ENCODE measurements at regions not wholly inside any gene's neighbourhood (a gene's known extent, or its start where the extent isn't known, plus 50 kb on each side); places are given as distances from the start of the nearest gene placed in this dataset.
"Not testable (repeated sequence)": the region's sequence is repeated elsewhere in the genome, so short reads cannot be mapped to it uniquely, and the experiment has no call there.

DNA sequence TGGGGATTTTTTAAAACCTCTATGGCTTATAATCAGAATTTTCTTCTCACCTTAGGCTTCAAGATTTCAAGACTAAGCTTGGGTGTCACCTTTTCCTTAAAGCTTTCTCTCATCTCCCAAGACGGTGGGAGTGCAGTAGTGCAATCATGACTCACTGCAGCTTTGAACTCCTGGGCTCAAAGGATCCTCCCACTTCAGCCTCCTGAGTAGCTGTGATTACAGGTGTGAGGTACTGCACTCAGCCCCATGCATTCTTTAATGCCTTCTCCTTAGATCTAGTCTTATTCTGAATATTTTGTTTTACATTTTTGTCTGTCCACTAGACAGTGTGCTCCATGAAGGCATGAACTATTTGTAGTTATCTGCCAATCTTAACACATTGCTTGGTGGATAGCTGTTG lies 55.7 kb upstream of the FAT3 start:
- no peak for DNase-seq

DNA sequence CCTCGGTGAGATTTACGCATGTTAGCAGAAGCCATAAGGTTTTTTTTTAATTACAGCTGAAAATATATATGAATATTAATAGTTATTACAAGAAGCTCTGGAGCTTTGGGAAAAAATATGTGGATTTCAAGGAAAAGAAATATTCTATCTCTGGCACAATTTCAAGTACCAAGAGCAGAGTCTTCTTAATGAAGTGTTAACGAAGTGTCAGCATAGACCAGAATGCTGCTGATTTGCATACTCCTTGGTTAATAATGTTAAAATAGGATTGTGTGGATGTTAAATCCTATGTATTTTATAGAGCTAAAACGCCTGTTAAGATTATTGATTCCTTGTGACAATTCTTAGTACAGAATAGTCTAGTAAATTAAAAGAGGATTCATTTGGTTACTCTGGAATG lies 57.0 kb upstream of the FAT3 start:
- DNase-seq: no peak

GRCh38 chr11:92166335-92166734 lies 58.3 kb upstream of the FAT3 start:
- no peak for DNase-seq

DNA sequence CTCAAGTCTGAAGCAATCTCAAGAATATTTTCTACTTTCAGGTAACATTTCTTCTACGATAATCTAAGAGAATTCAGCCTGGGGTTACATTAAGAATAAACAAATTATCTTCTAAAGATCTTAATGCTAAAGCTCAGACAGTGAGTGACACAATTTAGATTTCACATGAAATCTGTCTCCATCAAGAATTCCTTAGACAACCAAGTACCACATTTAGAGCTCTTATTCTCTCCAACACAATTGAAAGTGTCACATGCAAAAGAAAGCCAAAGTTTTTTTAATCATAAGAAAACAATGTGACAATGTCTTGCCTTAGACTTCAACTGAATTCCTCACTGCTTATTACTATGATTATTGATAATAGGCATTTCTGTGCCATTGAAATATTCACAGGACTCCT lies 60.7 kb upstream of the FAT3 start:
- no peak for DNase-seq

DNA sequence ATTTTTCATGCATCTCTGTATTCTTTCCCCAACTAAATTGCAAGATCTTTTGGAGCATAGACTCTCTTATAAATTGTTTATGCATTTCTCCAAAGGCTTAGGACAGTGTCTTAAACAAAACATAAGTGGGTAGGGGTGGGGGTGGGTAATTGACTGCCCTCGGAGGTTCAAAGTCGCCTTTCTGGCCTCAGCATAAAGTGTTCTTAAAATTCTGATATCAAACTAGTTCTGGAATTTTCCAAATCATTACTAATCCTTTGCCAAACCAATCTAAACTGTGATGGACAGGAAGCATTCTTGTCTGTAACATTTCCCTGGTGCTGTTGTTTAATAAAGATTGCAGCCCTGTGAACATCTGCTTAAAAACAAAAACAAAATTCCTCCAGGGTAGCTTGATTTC lies 61.8 kb upstream of the FAT3 start:
- DNase-seq: no peak

DNA sequence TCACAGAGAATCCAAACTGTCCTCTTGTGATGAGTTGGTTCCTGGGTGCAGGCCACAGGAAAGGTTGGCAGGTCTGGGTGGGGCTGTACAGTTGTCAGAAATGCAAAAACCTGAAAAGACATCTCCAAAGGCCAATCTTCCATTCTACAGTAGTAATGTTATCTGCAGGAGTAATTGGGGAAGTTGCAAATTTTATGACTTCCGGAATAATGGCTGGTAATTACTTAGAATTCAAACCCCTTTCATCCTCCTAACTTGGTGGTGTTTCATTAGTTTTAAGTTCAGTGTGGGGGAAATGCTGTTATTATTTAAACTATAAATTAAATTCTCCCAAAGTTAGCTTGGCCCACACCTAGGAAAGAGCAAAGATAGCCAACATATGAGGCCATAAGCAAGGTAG lies 64.7 kb upstream of the FAT3 start:
- DNase-seq: no peak

DNA sequence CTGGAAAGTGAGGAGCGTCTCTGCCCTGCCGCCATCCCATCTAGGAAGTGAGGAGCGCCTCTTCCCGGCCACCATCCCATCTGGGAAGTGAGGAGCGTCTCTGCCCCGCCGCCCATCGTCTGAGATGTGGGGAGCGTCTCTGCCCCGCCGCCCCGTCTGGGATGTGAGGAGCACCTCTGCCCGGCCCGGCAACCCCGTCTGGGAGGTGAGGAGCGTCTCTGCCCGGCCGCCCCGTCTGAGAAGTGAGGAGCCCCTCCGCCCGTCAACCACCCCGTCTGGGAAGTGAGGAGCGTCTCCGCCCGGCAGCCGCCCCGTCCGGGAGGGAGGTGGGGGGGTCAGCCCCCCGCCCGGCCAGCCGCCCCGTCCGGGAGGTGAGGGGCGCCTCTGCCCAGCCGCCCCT lies 67.2 kb upstream of the FAT3 start:
- not testable (repeated sequence) for DNase-seq

DNA sequence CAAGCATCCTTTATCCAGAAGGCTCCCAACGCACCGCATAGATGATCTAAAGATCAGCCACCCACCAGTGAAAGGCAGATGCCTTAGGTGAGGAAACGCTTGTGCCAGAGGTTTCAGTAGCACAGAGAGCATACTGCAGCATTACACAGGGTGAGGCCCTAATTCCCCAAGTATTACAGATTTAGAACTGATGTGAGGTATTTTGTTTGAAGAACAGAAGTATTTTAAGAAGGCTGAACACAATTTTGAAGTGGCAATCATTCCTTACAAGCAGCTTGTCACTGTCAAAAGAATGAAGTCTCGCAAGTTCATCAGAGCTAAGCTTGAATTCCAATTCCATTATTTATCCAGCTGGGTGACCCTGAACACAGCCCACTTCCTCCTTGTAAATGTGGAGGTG lies 70.0 kb upstream of the FAT3 start:
- no peak for DNase-seq

DNA sequence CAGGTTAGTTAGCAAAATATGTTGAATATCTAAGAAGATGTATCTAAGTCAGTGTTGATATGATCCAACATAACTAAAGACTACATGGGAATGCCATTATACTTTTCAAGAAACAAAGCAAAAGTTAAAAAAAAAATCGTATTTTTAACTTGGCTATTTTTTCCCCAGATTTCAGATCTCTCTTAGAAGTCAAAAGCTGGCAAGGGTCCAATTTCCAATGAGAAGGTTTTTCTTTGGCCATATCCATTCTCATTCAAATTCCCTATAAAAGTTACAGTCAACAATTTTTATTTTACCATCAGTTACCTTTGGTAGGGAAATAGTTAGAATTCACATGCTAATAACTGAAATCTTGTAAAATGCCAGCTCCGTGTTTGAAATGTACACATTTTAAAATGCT lies 70.5 kb upstream of the FAT3 start:
- no peak for DNase-seq

GRCh38 chr11:92153542-92153941 lies 71.1 kb upstream of the FAT3 start:
- DNase-seq: no peak

DNA sequence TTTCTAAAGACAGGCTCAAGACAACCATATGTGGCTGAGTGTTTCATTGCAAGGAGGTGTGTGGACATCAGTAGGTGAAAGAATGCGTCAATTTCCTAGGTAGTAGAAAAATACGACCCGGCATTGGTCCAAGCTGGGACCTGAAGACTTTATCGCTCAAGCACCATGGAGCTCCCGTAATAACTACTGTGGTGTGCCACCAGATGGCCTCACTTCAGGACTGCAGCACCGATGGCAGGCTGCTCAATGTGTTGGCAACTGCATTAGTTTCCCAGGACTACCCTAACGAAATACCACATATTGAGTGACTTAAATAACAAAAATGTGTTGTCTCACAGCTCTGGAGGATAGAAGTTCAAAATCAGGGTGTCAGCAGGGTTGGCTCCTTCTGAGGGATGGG lies 72.4 kb upstream of the FAT3 start:
- DNase-seq: no peak

DNA sequence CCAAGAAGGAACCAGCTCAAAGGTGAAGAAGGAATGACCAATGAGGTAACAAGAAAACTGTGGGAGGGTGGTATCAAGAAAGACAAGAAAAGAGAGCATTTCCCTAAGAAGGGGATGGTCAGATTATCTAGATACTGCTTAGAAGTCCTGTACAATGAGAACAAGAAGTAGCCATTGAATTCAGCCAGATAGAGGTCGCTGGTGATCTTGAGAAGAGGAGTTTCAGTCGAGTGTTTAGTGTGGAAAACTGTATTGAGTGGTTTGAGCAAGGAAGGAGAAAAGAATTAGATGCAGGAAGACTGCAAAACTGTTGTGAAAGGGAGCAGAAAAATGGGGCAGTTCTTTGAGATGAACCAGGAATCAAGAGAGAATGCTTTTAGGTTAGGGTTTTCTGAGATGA lies 74.6 kb upstream of the FAT3 start:
- no peak for DNase-seq

- no peak for DNase-seq
Measured at GRCh38 chr11:92141725-92142124, 82.9 kb upstream of the FAT3 start.

DNA sequence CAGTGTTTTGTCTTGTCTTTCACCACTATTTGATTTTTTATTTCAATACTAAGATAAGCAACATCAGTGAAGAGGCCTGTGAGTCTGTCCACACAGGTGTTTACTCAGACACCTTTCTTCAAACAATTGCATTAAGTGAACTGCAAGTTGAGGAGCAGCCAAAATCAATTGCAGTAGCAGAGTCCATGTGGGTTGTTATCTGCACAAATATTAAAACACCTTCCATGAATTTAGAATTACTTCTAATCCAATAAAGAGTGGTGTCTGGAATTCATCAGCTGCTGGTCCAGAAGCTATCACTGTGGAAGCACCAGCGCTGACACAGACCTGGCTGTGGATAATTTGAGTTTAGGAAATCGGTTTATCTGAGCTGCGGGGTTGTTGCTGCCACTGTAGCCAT lies 83.5 kb upstream of the FAT3 start:
- DNase-seq: no peak

- no peak for DNase-seq
Measured at GRCh38 chr11:92140021-92140420, 84.6 kb upstream of the FAT3 start.

DNA sequence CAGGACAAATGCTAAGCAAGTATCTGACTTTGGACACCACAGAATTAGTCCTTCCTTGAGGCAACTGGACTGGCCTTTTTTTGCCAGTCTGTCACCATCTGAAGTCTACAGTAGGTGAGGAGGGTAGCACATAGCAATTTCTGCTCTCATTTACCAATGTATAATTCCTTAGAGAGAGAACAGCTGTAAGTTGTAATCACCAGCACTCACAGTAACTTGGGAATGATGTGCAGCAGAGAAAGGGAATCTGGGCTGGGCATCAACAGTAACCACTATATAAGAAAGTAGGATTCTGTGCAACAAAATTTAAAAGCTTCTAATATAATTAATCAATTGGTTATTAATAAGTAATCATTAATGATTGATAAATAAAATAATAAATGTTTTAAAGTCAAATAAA lies 86.3 kb upstream of the FAT3 start:
- no peak for DNase-seq

- DNase-seq: no peak
Measured at GRCh38 chr11:92137747-92138146, 86.9 kb upstream of the FAT3 start.

- DNase-seq: no peak
Measured at GRCh38 chr11:92136797-92137196, 87.8 kb upstream of the FAT3 start.

DNA sequence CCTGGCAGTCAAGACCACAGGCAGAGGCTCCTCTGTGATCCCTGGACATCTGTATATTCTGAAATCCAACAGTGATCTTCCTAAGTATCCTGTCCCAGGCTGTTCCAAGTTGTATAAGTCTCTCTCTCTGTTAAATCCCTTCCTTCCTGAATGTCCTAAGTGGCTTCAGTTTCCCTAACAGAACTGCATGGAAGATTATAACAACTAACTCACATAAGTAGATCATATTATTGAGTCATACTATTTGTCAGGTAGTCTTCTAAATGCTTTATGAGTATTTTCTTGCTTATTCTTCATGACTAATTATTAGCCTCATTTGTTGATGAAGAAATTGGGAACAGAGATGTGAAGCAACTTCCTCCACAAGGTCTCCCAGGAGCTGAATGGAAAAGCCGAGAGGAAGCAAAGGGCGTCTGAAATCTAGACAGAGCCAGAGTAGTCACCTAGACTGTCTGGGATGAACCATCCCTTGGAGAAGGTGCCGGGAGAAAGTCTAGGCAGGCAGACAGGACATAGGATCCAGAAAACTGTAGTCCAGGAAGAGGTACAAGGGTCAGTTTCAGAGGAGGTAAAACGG lies 93.2 kb upstream of the FAT3 start:
- no peak for DNase-seq

- no peak for DNase-seq
Measured at GRCh38 chr11:92130421-92130831, 94.2 kb upstream of the FAT3 start.

DNA sequence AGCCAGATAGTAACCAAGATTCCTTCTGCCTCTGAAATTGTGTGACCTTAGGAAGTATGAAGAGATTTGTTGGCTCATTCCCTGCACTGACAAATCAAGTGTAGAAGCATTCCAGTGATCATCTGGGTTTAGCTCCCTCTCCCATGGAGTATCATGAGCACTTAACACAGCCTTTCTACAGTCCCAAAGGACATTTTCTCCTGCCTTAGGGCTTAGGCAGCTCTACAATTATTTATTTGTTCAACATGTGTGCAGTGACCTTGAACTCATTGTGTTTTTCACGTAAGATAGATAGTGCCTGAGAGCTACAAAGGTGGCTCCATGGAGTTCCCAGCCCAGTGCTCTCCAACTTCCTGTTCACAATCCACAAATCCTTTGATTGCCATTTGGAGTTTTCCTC lies 94.8 kb upstream of the FAT3 start:
- DNase-seq: no peak

DNA sequence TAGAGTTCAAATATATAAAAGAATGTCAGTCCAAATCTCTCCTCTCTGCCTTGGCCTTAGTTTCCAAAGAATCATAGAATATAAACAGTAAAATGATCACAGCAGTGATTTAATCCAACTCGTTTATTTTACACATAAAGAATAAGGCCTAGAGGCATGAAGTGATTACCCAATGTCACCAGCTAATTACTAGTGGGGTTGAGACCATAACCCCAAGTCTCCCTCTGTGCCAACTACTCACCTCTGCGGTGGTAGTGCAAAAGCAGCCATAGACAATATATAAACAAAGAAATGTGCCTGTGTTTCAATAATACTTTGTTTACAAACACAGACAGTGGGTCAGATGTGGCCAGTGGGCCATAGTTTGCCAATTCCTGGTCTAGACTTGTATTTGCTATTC lies 96.6 kb upstream of the FAT3 start:
- no peak for DNase-seq

DNA sequence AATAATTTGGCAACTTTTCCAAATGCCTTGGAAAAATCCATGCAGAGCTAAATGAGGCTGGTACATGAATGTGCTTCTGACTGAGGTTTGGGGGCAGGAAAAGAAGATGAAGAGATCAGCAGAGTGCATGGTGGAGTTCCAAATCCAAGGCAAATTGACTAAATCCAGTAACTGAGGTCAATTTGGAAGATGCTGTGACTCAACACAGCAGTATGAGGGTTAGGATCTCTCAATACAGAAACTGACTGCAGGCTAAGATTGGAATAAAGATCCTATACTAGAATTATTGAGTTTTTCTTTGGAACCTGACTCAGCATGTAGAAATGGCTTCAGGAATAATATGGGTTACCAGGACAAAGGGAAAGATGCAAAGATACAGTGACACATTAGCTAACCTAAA lies 99.3 kb upstream of the FAT3 start:
- DNase-seq: no peak

- no peak for DNase-seq
Measured at GRCh38 chr11:92123540-92123939, 101.1 kb upstream of the FAT3 start.

GRCh38 chr11:92122561-92122960 lies 102.1 kb upstream of the FAT3 start:
- DNase-seq: no peak

DNA sequence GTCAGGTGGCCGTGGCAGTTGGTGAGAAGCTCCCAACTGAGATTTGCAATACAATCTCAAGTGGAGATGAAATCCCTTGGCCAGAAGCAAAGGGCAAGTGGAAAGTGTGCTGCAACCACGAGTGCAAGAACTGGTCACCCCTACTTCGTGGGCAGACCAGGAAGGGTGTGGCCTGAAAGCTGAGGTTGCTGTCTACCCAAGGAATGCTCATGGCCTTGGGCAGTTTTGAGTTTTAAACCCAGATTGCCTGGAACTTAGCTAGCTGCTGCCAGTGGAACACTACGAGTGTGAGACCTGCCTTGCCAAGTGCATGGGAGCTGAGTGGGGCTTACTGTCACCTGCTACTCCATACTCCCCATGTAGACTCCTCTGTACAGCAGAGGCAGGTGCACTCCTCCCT lies 113.3 kb upstream of the FAT3 start:
- no peak for DNase-seq
